Liver (tissue), 7 donors: ENCODE measurements at regions not wholly inside any gene's neighbourhood (a gene's known extent, or its start where the extent isn't known, plus 50 kb on each side); places are given as distances from the start of the nearest gene placed in this dataset.

ENCODE experiments used
- DNase-seq: peaks from one replicate; pipeline ENCODE4 v3.0.0-alpha.2; 2017; ENCODE audit warnings: low spot score
- H3K27ac ChIP-seq, 2 donors: one replicate each; pipeline ENCODE4 v1.7.0; 2013; ENCODE audit warnings: inconsistent platforms in 2 of 2, low read length in 2 of 2, control low read depth in 1 of 2, low read depth in 1 of 2, mild to moderate bottlenecking in 1 of 2
- H3K27me3 ChIP-seq, 4 donors: one replicate each; pipeline versions ENCODE4 v1.6.1 to v1.7.0; 2013; ENCODE audit warnings: low read length in 3 of 4, inconsistent platforms in 1 of 4, mild to moderate bottlenecking in 1 of 4, moderate library complexity in 1 of 4; ENCODE audit not compliant: control insufficient read depth in 4 of 4, insufficient read depth in 4 of 4
- H3K36me3 ChIP-seq, 4 donors: one replicate each; pipeline versions ENCODE4 v1.6.1 to v1.7.0; 2013; ENCODE audit warnings: low read length in 3 of 4, mild to moderate bottlenecking in 3 of 4, low read depth in 1 of 4, moderate library complexity in 1 of 4; ENCODE audit not compliant: control insufficient read depth in 4 of 4, insufficient read depth in 3 of 4
- H3K4me1 ChIP-seq, 4 donors: one replicate each; pipeline versions ENCODE4 v1.6.1 to v1.7.0; 2013; ENCODE audit warnings: low read length in 3 of 4, mild to moderate bottlenecking in 3 of 4, moderate library complexity in 1 of 4; ENCODE audit not compliant: control insufficient read depth in 4 of 4, insufficient read depth in 4 of 4
- H3K4me3 ChIP-seq, 3 donors: one replicate each; pipeline versions ENCODE4 v1.6.1 to v1.7.0; 2013; ENCODE audit warnings: low read length in 3 of 3, control low read depth in 1 of 3, low read depth in 1 of 3, mild to moderate bottlenecking in 1 of 3
- H3K9ac ChIP-seq, 2 donors: one replicate each; pipeline ENCODE4 v1.7.0; 2013; ENCODE audit warnings: low read length in 2 of 2, mild to moderate bottlenecking in 2 of 2, moderate library complexity in 2 of 2, control low read depth in 1 of 2, low read depth in 1 of 2
- H3K9me3 ChIP-seq, 4 donors: one replicate each; pipeline versions ENCODE4 v1.6.1 to v1.7.0; 2013; ENCODE audit warnings: low read length in 3 of 4; ENCODE audit not compliant: control insufficient read depth in 4 of 4
- ATF3 ChIP-seq: IDR thresholded peaks from 2 replicates; pipeline ENCODE4 v1.6.1; 2016; ENCODE audit warnings: antibody characterized with exemption
- HNF4A ChIP-seq, 2 donors: conservative IDR thresholded peaks; 2 replicates each; pipeline ENCODE4 v1.6.1; 2016; ENCODE audit warnings: antibody characterized with exemption in 2 of 2, mild to moderate bottlenecking in 2 of 2
- JUND ChIP-seq, 2 donors: IDR thresholded peaks; 2 replicates each; pipeline ENCODE4 v1.6.1; 2016; ENCODE audit warnings: antibody characterized with exemption in 2 of 2
- RAD21 ChIP-seq, 2 donors: IDR thresholded peaks; 2 replicates each; pipeline ENCODE4 v1.6.1; 2016; ENCODE audit warnings: antibody characterized with exemption in 2 of 2, mild to moderate bottlenecking in 2 of 2
- REST ChIP-seq: IDR thresholded peaks from 2 replicates; pipeline ENCODE4 v1.6.1; 2016; ENCODE audit warnings: antibody characterized with exemption, mild to moderate bottlenecking
- RXRA ChIP-seq, 2 donors: IDR thresholded peaks; 2 replicates each; pipeline ENCODE4 v1.6.1; 2017 to 2018; ENCODE audit warnings: antibody characterized with exemption in 2 of 2, mild to moderate bottlenecking in 1 of 2
- YY1 ChIP-seq: IDR thresholded peaks from 2 replicates; pipeline ENCODE4 v1.6.1; 2016; ENCODE audit warnings: antibody characterized with exemption, mild to moderate bottlenecking
- ZBTB33 ChIP-seq: IDR thresholded peaks from 2 replicates; pipeline ENCODE4 v1.6.1; 2016; ENCODE audit warnings: antibody characterized with exemption
- WGBS: extraction: QIAGEN DNeasy Blood & Tissue Kit; methylation state at CpG from one replicate; pipeline ENCODE4 v1.1.7; 2013; 5-methylcytosine and 5-hydroxymethylcytosine counted together
- donor health status: healthy.
- donor health status: healthy.
- donor health status: healthy.
- donor health status: healthy.

- Histone ChIP-seq H3K4me1 (peaks cover 0 to 2% (median 0%) of the 10 kb centered on the region in 4 donors), H3K9ac (no peak overlapping the region), H3K27ac (no peak overlapping the region), H3K9me3 (no peaks in the 10 kb centered on the region), H3K27me3 (no peaks in the 10 kb centered on the region), H3K36me3 (no peaks in the 10 kb centered on the region), H3K4me3 (no peak overlapping the region)
- WGBS: 51% methylated on average over 7 of the region's 7 CpGs
- no peak for TF ChIP-seq REST
- no peak for TF ChIP-seq ATF3
- no peak for TF ChIP-seq RXRA (IDR thresholded peaks at IDR 0.05)
- no peak for DNase-seq
Observed at GRCh38 chr2:204453730-204454167, 91.5 kb upstream of the PARD3B start.

- no peak for DNase-seq
- H3K27me3 ChIP-seq: no peaks in the 10 kb centered on the region
- no peaks in the 10 kb centered on the region for H3K36me3 ChIP-seq
- TF ChIP-seq RAD21 (IDR thresholded peaks at IDR 0.05) (no peak), JUND (IDR thresholded peaks at IDR 0.05) (no peak), YY1 (no peak), HNF4A (conservative IDR thresholded peaks at IDR 0.05) (no peak), ZBTB33 (no peak), REST (no peak), ATF3 (no peak)
- H3K27ac ChIP-seq: no peak overlapping the region
- no peak overlapping the region for H3K4me3 ChIP-seq
- H3K9ac ChIP-seq: no peak overlapping the region
- H3K4me1 ChIP-seq: peaks cover 0 to 2% (median 0%) of the 10 kb centered on the region in 4 donors
- H3K9me3 ChIP-seq: no peaks in the 10 kb centered on the region
- 94% methylated on average over 6 of the region's 6 CpGs for WGBS
Observed at GRCh38 chr2:204454672-204455380, 90.4 kb upstream of the PARD3B start.
